ENCODE measurements at regions not wholly inside any gene's neighbourhood (a gene's known extent, or its start where the extent isn't known, plus 50 kb on each side); places are given as distances from the start of the nearest gene placed in this dataset.

DNA sequence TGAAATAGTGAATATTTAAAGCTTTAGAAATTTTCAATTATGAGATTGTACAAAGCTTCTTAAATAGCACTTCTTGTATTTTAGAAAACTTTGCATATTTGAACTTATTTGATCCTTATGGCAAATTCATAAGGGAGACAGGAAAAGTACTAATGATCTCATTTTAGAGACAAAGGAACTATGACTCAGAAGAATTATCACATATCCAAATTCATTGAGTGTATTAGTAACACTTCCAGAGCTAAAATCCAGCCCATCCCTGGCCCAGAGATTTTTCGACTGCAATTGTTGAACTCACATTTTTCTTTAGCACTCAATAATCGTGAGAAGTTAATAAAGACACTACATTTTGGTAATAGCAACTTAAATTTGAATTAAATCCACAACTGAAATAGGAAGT, 704.3 kb downstream of the EPM2A start:
- TF ChIP-seq, protein P1, sequence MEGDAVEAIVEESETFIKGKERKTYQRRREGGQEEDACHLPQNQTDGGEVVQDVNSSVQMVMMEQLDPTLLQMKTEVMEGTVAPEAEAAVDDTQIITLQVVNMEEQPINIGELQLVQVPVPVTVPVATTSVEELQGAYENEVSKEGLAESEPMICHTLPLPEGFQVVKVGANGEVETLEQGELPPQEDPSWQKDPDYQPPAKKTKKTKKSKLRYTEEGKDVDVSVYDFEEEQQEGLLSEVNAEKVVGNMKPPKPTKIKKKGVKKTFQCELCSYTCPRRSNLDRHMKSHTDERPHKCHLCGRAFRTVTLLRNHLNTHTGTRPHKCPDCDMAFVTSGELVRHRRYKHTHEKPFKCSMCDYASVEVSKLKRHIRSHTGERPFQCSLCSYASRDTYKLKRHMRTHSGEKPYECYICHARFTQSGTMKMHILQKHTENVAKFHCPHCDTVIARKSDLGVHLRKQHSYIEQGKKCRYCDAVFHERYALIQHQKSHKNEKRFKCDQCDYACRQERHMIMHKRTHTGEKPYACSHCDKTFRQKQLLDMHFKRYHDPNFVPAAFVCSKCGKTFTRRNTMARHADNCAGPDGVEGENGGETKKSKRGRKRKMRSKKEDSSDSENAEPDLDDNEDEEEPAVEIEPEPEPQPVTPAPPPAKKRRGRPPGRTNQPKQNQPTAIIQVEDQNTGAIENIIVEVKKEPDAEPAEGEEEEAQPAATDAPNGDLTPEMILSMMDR (IDR thresholded peaks at IDR 0.05), result no peak
- no peak for TF ChIP-seq POLR2A (IDR thresholded peaks at IDR 0.05)

Data from Peyer's patch (tissue), 4 donors.